Dendritic cell treated with granulocyte-macrophage colony-stimulating factor and Interleukin-4, amounts not matched to agents 40 ng/mL and 50 ng/mL, for 4 days (primary cell): ENCODE measurements at regions not wholly inside any gene's neighbourhood (a gene's known extent, or its start where the extent isn't known, plus 50 kb on each side); places are given as distances from the start of the nearest gene placed in this dataset.
"Not testable (repeated sequence)": the region's sequence is repeated elsewhere in the genome, so short reads cannot be mapped to it uniquely, and the experiment has no call there.

Experiments used
- H3K27ac Mint-ChIP-seq: one replicate; pipeline ENCODE4 v1.8.0; 2022; ENCODE audit warnings: mild to moderate bottlenecking, mixed read lengths
- H3K27me3 Mint-ChIP-seq: one replicate; pipeline ENCODE4 v1.8.0; 2022; ENCODE audit warnings: mild to moderate bottlenecking, mixed read lengths
- H3K36me3 Mint-ChIP-seq: one replicate; pipeline ENCODE4 v1.8.0; 2022; ENCODE audit warnings: low read depth, mixed read lengths
- H3K4me1 Mint-ChIP-seq: one replicate; pipeline ENCODE4 v1.8.0; 2022; ENCODE audit warnings: low read depth, mixed read lengths
- H3K4me3 Mint-ChIP-seq: one replicate; pipeline ENCODE4 v1.8.0; 2022; ENCODE audit warnings: mild to moderate bottlenecking, moderate library complexity, mixed read lengths
- H3K9me3 Mint-ChIP-seq: one replicate; pipeline ENCODE4 v1.8.0; 2022; ENCODE audit warnings: mixed read lengths
- intact Hi-C: fragments of 100-400 bp; cut with micrococcal nuclease; formaldehyde crosslinking; loops from one replicate; pipeline ENCODE4 v1.15.0; 2022

DNA sequence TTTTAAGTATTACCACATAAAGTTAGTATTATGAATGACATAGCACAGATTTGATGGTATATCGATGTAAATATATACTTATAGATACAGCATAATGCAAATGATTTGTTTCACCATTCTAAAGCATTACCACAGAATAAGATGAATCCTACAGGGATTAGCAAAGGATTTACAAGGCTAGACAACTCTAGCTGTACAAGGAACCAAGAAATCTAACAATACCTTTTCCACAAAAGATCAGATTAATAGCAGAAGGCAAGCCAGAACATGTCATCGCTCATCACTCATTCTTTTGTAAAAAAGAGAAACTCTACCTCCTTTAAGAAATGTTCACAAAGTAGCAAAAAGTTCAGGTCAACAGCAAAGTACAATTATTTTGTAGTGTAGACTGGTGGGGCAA lies 105.1 kb upstream of the ANK3 start:
- Mint-ChIP-seq H3K36me3 (no peaks in the 10 kb centered on the region), H3K27me3 (no peaks in the 10 kb centered on the region), H3K9me3 (no peaks in the 10 kb centered on the region), H3K27ac (no peak overlapping the region), H3K4me3 (no peak overlapping the region), H3K4me1 (no peaks in the 10 kb centered on the region)
- intact Hi-C loops: no loop called here

DNA sequence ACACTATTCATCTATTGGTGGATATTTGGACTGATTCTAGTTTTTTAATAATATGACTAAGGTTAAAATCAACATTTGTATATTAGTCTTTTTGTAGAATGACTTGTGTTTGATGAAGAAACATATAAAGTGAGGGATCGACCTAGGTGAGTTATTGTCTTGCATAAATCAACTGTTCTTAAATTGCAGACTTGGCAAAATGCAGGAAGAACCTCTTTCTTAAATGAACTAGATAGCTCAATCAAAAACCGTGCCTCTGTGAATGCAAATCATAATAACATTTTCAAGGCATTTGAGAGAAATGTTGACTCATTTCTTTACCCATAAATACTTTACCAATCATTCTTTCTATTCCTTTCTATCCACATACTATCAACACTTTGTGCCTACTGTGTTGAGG lies 101.5 kb upstream of the ANK3 start:
- no peaks in the 10 kb centered on the region for H3K36me3 Mint-ChIP-seq

DNA sequence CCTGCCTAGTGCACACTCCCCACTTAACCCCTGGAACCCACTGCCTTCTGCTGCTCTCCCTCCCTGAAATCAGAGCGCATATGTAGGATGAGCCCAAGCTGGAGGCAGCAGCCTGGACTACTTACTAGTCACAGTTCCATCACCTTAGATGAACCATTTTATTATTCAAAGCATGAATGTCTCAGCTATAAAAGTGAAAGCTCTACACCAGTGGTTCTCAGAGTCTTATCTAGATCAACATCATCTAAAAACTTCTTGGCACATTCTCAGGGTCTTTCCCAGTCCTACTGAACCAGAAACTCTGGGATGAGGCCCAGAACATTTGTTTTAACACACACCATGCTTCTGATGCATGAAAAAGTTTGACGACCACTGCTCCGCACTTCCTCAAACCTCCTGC lies 100.3 kb upstream of the ANK3 start:
- no peaks in the 10 kb centered on the region for H3K4me1 Mint-ChIP-seq
- no peaks in the 10 kb centered on the region for H3K36me3 Mint-ChIP-seq
- intact Hi-C loops: no loop called here
- no peaks in the 10 kb centered on the region for H3K27me3 Mint-ChIP-seq
- H3K27ac Mint-ChIP-seq: no peak overlapping the region
- H3K4me3 Mint-ChIP-seq: no peak overlapping the region
- no peaks in the 10 kb centered on the region for H3K9me3 Mint-ChIP-seq

More for the DNA sequence above, 101.5 kb upstream of the ANK3 start:
- Mint-ChIP-seq H3K4me1 (no peaks in the 10 kb centered on the region), H3K9me3 (no peaks in the 10 kb centered on the region), H3K27me3 (no peaks in the 10 kb centered on the region), H3K4me3 (no peak overlapping the region), H3K27ac (no peak overlapping the region)
- intact Hi-C loops: no loop called here

DNA sequence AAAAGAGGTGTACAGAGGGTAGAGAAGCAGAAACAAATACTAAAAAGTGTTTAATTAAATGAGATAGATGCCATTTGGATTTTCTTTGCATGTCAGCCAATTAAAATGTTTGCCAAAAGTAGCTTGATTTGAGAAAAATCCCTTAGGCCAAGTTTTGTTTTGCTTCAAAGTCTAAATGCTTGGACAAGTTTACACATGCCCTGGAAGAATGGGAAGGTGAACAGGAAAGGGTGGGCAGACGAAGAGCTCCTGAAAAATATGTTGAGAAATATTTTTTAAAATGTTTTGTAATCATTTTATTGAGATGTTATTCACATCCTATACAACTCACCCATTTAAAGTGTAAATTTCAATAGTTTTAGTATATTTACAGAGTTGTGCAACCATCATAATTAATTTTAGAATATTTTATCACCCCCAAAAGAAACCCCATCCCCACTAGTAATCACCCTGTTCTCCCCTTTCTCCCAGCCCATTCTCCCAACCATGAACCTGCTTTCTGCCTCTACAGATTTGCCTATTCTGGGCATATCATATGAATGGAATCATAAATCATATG lies 98.5 kb upstream of the ANK3 start:
- Mint-ChIP-seq H3K36me3 (no peaks in the 10 kb centered on the region), H3K4me1 (no peaks in the 10 kb centered on the region), H3K4me3 (no peak overlapping the region), H3K27ac (no peak overlapping the region), H3K9me3 (no peaks in the 10 kb centered on the region), H3K27me3 (no peaks in the 10 kb centered on the region)
- intact Hi-C loops: no loop called here

DNA sequence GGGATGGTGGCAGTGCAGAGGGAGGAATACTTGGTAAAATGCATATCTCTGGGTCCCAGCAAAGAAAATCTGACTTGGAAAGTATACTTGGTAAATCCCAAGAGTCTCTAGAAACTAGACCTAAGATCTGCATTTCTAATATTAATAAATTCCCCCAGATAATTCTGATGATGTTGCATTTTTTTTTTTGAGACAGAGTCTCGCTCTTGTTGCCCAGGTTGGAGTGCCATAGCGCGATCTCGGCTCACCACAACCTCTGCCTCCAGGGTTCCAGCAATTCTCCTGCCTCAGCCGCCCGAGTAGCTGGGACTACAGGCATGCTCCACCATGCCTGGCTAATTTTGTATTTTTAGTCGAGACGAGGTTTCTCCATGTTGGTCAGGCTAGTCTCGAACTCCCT lies 97.9 kb upstream of the ANK3 start:
- Mint-ChIP-seq H3K9me3 (no peaks in the 10 kb centered on the region), H3K27ac (no peak overlapping the region), H3K4me1 (no peaks in the 10 kb centered on the region), H3K27me3 (no peaks in the 10 kb centered on the region), H3K4me3 (no peak overlapping the region), H3K36me3 (no peaks in the 10 kb centered on the region)
- intact Hi-C loops: no loop called here

DNA sequence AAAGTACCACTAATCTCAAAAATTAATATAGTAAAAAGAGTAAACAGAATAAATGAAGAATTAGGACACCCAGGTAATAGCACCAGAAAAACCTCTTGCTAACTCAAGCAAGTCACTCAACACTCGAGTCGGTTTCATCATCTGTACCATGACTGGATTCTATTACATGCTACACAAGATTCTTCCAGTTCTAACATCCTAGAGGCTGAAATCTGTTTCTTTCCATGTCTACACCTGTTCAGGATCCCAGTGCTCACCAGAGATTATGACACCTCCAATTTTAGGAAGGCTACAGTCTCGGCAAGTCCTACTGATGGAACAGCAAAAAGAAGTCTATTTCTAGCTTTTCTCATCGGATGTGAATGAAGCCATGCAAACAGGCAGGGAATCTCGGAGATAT lies 95.3 kb upstream of the ANK3 start:
- H3K4me3 Mint-ChIP-seq: no peak overlapping the region
- H3K27ac Mint-ChIP-seq: no peak overlapping the region
- no peaks in the 10 kb centered on the region for H3K36me3 Mint-ChIP-seq
- no peaks in the 10 kb centered on the region for H3K9me3 Mint-ChIP-seq
- intact Hi-C loops: no loop called here
- H3K27me3 Mint-ChIP-seq: no peaks in the 10 kb centered on the region
- no peaks in the 10 kb centered on the region for H3K4me1 Mint-ChIP-seq

DNA sequence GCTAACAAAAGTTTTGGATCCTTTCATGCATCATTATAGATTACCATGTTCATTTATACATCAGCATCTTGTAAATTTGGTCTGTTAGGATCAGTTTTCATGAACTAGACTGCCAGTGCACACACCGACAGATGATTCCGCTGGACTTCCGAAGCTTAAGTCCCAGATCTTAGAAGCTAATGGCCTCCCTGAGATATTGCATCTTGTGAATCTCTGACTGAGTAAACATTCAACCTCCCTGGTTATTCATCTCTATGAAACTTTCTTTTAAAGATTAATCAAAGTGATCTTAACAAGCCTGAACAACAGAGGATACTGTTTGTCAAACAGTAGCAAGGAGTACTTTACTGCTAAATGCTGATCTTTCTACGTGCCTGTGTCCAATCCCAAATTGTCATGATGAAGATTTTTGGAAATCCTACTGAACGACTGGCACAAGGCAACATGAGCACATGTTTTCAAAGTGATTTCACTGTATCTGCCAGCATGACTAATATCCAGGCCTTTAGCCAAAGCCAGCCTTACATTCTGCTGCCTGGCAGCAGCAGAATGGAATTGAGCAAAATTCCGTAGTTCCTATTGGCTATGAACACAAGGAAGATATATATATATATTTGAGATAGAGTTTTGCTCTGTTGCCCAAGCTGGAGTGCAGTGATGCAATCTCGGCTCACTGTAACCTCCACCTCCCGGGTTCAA lies 91.3 kb upstream of the ANK3 start:
- no peaks in the 10 kb centered on the region for H3K4me1 Mint-ChIP-seq
- no peak overlapping the region for H3K27ac Mint-ChIP-seq
- H3K4me3 Mint-ChIP-seq: no peak overlapping the region
- H3K9me3 Mint-ChIP-seq: no peaks in the 10 kb centered on the region
- H3K36me3 Mint-ChIP-seq: no peaks in the 10 kb centered on the region
- H3K27me3 Mint-ChIP-seq: no peaks in the 10 kb centered on the region
- intact Hi-C loops: no loop called here

DNA sequence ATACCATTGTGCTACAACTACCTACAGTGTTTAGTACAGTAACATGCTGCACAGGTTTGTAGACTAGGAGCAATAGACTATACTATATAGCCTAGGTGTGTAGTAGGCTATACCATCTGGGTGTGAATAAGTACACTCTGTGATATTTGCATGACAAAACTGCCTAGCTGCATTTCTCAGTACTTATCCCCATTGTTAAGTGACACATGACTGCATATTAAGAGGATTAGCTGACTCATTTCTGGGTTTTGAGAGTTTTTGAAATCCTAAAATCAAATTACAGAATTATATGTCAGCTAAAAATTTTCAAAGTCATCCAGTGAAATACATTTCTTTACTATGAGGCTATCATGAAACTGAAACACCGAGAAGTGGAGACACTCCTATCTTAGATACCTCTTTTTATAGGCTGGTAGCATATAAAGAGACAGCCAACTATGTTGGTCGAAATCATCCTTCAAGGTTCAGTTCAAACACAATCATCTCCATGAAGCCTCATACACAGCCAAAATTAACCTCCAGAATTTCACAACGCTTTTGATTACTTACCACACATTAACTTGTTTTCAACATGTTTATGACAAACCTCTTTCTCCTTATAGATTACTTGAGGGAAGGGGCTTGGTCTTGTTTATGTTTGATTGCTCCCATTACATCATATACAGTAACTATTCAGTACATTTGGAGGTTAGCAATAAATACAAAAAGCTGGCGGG lies 89.8 kb upstream of the ANK3 start:
- Mint-ChIP-seq H3K4me3 (no peak overlapping the region), H3K36me3 (no peaks in the 10 kb centered on the region), H3K27ac (no peak overlapping the region), H3K9me3 (no peaks in the 10 kb centered on the region), H3K4me1 (no peaks in the 10 kb centered on the region), H3K27me3 (peaks cover 1% of the 10 kb centered on the region)
- intact Hi-C loops: no loop called here

DNA sequence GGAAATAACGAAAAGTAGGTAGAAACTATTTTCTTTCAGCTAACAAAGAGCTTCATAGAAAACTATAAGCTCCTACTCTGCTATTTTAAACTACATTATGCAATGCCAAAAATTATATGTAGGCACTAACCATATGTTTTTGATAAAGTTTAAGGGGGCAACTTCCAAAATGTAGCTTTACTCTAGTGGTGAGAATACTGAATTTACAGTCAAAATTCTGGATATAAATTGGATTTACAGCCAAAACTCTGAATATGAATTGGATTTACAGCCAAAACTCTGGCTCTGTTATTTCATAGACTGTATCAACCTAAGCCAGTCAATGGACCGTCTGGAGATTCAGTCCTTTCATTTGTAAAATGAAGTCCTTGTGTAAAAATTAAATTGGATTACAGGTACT lies 86.8 kb upstream of the ANK3 start:
- no peaks in the 10 kb centered on the region for H3K9me3 Mint-ChIP-seq
- no peak overlapping the region for H3K27ac Mint-ChIP-seq
- peaks cover 1% of the 10 kb centered on the region for H3K27me3 Mint-ChIP-seq
- H3K36me3 Mint-ChIP-seq: no peaks in the 10 kb centered on the region
- H3K4me3 Mint-ChIP-seq: no peak overlapping the region
- intact Hi-C loops: no loop called here
- H3K4me1 Mint-ChIP-seq: no peaks in the 10 kb centered on the region

DNA sequence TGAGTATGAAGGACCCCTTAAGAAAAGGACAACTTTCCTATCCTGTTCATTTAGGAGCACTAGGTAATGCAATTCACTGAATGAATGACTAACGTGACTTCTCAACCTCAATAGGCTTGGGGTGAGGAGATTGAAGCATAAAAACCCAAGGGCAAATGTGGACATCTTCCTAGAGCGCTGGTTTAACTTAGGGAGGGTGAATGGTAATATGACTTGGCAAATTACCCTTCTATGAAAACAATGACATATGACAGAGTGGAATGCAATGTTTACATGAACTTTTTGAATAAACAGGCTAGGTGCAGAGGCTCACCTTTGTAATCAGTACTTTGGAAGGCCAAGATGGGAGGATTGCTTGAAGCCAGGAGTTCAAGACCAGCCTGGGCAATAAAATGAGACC lies 83.9 kb upstream of the ANK3 start:
- no peaks in the 10 kb centered on the region for H3K36me3 Mint-ChIP-seq
- no peak overlapping the region for H3K27ac Mint-ChIP-seq

DNA sequence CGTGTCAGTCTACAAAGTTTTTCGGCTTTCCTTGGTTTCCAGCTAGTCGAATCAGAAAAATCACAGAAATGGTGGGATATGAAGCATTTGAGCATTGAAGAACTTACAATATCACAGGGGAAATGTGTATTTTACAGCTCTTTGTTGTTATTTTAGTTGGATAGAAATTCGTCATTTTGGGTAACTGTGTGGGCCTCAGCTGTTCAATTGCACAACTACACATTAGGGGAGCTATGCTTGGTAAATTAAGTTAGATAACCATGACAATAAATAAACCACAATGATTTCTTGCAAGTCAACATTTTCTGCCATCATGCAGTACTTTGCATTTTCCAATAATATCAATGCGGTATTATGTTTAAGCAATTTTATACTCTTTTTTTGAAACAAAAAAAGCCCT lies 80.4 kb upstream of the ANK3 start:
- no peaks in the 10 kb centered on the region for H3K36me3 Mint-ChIP-seq
- no peak overlapping the region for H3K27ac Mint-ChIP-seq
- no peaks in the 10 kb centered on the region for H3K4me1 Mint-ChIP-seq

More for the DNA sequence above, 83.9 kb upstream of the ANK3 start:
- intact Hi-C loops: no loop called here
- peaks cover 1% of the 10 kb centered on the region for H3K27me3 Mint-ChIP-seq
- H3K4me3 Mint-ChIP-seq: no peak overlapping the region
- H3K9me3 Mint-ChIP-seq: no peaks in the 10 kb centered on the region
- H3K4me1 Mint-ChIP-seq: no peaks in the 10 kb centered on the region

DNA sequence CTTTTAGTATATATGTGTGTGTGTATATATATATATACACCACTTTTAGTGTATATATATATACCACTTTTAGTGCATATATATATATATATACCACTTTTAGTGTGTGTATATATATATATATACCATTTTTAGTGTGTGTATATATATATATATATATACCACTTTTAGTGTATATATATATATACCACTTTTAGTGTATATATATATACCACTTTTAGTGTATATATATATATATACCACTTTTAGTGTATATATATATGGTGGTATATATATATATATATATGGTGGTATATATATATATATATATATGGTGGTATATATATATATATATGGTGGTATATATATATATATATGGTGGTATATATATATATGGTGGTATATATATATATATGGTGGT lies 79.5 kb upstream of the ANK3 start:
- H3K9me3 Mint-ChIP-seq, H3K4me1 Mint-ChIP-seq, H3K27ac Mint-ChIP-seq, H3K36me3 Mint-ChIP-seq, intact Hi-C loops, H3K4me3 Mint-ChIP-seq, H3K27me3 Mint-ChIP-seq: not testable (repeated sequence)

More for the DNA sequence above, 80.4 kb upstream of the ANK3 start:
- no peaks in the 10 kb centered on the region for H3K9me3 Mint-ChIP-seq
- intact Hi-C loops: no loop called here
- H3K27me3 Mint-ChIP-seq: no peaks in the 10 kb centered on the region
- no peak overlapping the region for H3K4me3 Mint-ChIP-seq

DNA sequence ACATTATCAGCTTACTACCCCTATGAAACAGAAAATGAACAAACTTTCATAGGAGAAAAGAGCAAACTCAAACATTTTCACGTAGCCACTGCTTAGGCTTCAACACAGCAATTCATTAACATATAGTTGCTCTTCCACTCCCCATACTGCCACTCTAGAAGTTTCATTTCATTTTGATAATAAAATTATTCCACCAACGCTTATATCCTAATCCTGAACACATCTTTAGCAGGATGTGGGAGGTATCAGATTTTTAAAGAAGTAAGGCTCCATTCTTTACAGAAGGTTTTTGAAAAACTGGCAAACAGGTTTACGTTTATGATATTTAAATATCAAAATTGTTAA lies 77.5 kb upstream of the ANK3 start:
- H3K4me1 Mint-ChIP-seq: no peaks in the 10 kb centered on the region
- intact Hi-C loops: no loop called here
- H3K9me3 Mint-ChIP-seq: no peaks in the 10 kb centered on the region
- no peaks in the 10 kb centered on the region for H3K36me3 Mint-ChIP-seq
- no peaks in the 10 kb centered on the region for H3K27me3 Mint-ChIP-seq
- no peak overlapping the region for H3K4me3 Mint-ChIP-seq
- H3K27ac Mint-ChIP-seq: no peak overlapping the region

DNA sequence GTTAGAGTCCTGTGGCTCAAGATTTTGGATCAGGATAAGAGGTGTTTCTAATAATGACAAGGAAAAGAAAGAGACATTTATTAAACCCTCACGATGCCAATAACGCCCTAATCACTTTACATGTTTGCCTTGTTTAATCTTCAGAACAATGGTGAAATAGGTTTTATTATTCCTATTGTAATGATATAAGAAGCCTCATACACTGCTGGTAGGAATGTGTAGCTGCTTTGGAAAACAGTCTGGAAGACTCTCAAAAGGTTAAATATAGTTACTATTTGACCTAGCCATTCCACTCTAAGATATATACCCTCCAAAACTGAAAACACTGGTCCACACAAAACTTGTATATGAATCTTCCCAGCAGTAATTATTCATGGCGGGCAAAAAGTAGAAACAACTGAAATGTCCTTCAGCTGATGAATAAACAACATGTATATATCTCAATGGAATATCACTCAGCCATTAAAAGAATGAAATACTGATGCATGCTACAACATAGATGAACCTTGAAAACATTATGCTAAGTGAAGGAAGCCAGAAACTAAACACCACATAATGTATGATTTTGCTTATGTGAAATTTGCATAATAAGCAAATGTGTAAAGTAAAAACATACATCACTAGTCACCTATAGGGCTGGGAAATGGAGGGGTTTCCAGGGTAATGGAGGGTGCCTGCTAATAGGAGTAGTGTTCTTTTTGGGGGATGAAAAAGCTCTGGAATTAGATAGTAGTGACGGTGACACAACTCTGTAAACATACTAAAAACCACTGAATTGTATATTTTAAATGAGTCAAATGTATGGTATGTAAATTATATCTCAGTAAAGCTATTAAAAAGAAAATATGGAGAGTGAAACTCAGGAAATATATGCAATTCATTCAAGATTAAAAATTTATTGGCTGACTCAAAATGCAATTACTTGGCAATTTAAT lies 76.9 kb upstream of the ANK3 start:
- H3K9me3 Mint-ChIP-seq: no peaks in the 10 kb centered on the region
- intact Hi-C loops: no loop called here
- no peak overlapping the region for H3K4me3 Mint-ChIP-seq
- no peaks in the 10 kb centered on the region for H3K27me3 Mint-ChIP-seq
- H3K4me1 Mint-ChIP-seq: peaks cover 5% of the 10 kb centered on the region
- H3K36me3 Mint-ChIP-seq: no peaks in the 10 kb centered on the region
- no peak overlapping the region for H3K27ac Mint-ChIP-seq
